Pancreas (tissue), 10 donors: ENCODE measurements at regions not wholly inside any gene's neighbourhood (a gene's known extent, or its start where the extent isn't known, plus 50 kb on each side); places are given as distances from the start of the nearest gene placed in this dataset.
"Not testable (repeated sequence)": the region's sequence is repeated elsewhere in the genome, so short reads cannot be mapped to it uniquely, and the experiment has no call there.

Source experiments
- ATAC-seq, 4 donors: fragments of 200-7000 bp; cut with Tn5 transposase; one replicate each; pipeline versions ENCODE4 v1.8.0 to v1.9.1; 2020; ENCODE audit warnings: mild to moderate bottlenecking in 4 of 4, moderate library complexity in 4 of 4
- DNase-seq, 6 donors: peaks; one replicate each; pipeline ENCODE4 v3.0.0-alpha.2; 2020
- FAIRE-seq: peaks from 2 replicates; lab custom pipeline; 2012; peaks lifted over from hg19 to GRCh38; lab: Jason Lieb, UNC
- H3K27ac ChIP-seq, 4 donors: fragments of 200-600 bp; sonication (generic); 1 replicate in 3 of 4; 2 replicates in 1 of 4; pipeline versions ENCODE4 v1.5.0 to v1.8.0; 2020
- H3K27me3 ChIP-seq, 4 donors: fragments of 200-600 bp; one replicate each; pipeline ENCODE4 v1.8.0; 2021
- H3K36me3 ChIP-seq, 3 donors: fragments of 200-600 bp; sonication (generic) in 1 of 3; one replicate each; pipeline versions ENCODE4 v1.5.0 to v1.8.0; 2020 to 2021
- H3K4me1 ChIP-seq, 3 donors: fragments of 200-600 bp; one replicate each; pipeline ENCODE4 v1.8.0; 2021
- H3K4me3 ChIP-seq, 4 donors: fragments of 200-600 bp; sonication (generic) in 2 of 4; one replicate each; pipeline versions ENCODE4 v1.5.0 to v1.8.0; 2020 to 2021
- H3K9me3 ChIP-seq, 4 donors: fragments of 200-600 bp; one replicate each; pipeline ENCODE4 v1.8.0; 2021
- WGBS, 2 donors: extraction: QIAGEN DNeasy Blood & Tissue Kit; methylation state at CpG; one replicate each; pipeline ENCODE4 v1.1.7; 2013; 5-methylcytosine and 5-hydroxymethylcytosine counted together
- intact Hi-C, 3 donors: fragments of 100-400 bp; cut with DNase I; formaldehyde crosslinking; loops; one replicate each; pipeline versions ENCODE4 v1.11.1 to v1.14.2; 2022
- TF ChIP-seq, protein P1 (sequence below), 4 donors: fragments of 200-600 bp; sonication (generic) in 3 of 4; IDR thresholded peaks; one replicate each; pipeline versions ENCODE4 v1.5.0 to v1.8.0; 2021; ENCODE audit warnings: antibody characterized with exemption in 4 of 4
- donor health status: healthy with polysubstance abuse.
- donor health status: DM: no; HTN: no; CAD: no; lungs with moderate emphysema.
- donor health status: DM: no; HTN: no; CAD: no.
- donor health status: control.
- donor health status: control.
- donor health status: Bipolar disorder and iron deficiency.
- donor health status: DM: yes; HTN: yes; CAD: no.
- donor health status: DM: no; HTN: no; CAD: no.
- donor health status: DM: no; HTN: no; CAD: no.
- donor health status: DM: yes; HTN: yes; CAD: no.

DNA sequence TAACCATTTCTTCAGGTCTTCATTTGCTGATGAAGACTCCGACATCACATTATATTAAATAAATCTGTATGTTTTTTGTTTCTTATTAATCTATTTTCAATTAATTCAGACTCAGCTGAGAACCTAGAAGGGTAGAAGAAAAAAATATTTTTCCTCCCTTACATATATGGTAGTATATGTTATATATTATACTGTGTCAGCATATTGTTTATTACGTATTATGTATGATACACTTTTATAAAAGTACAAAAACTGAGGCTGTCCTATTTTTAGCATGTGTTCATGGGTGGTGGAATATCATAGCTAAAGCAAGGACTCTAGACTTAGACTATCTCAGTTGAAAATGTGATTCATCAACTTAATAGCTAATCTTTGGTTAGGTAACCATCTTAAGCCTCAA lies 149.3 kb downstream of the CENPC start:
- 90 to 92% methylated on average over 2 of the region's 2 CpGs for WGBS, 2 donors
- DNase-seq (no peak), ATAC-seq (no peak), FAIRE-seq (no peak)
- intact Hi-C loops, result no loop called here
- Histone ChIP-seq H3K4me3 (no peak overlapping the region), H3K4me1 (no peaks in the 10 kb centered on the region), H3K9me3 (no peaks in the 10 kb centered on the region), H3K27ac (no peak overlapping the region), H3K36me3 (no peaks in the 10 kb centered on the region), H3K27me3 (peaks cover 0 to 8% (median 0%) of the 10 kb centered on the region in 4 donors)
- TF ChIP-seq, protein P1, sequence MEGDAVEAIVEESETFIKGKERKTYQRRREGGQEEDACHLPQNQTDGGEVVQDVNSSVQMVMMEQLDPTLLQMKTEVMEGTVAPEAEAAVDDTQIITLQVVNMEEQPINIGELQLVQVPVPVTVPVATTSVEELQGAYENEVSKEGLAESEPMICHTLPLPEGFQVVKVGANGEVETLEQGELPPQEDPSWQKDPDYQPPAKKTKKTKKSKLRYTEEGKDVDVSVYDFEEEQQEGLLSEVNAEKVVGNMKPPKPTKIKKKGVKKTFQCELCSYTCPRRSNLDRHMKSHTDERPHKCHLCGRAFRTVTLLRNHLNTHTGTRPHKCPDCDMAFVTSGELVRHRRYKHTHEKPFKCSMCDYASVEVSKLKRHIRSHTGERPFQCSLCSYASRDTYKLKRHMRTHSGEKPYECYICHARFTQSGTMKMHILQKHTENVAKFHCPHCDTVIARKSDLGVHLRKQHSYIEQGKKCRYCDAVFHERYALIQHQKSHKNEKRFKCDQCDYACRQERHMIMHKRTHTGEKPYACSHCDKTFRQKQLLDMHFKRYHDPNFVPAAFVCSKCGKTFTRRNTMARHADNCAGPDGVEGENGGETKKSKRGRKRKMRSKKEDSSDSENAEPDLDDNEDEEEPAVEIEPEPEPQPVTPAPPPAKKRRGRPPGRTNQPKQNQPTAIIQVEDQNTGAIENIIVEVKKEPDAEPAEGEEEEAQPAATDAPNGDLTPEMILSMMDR (IDR thresholded peaks at IDR 0.05), result no peak

DNA sequence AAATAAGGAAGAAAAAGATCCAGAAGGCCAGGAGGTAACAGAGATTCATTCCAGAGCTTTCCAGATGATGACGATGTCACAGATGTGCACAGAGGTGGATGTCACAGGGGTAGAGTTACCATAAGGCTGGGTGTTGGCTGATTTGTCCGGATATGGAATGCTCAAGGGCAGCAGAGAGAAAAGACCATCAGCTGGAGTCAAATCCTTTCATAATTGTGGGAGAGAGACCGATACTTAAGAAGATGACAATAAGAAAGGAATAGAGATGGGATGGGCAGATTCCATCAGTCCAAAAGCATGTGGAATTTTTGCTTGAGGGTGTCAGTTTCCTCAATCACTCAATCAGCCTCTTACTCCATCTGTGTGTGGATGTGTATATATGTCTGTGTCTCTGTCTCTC lies 150.4 kb downstream of the CENPC start:
- 54 to 65% methylated on average over 3 of the region's 3 CpGs for WGBS, 2 donors
- Histone ChIP-seq H3K9me3 (no peaks in the 10 kb centered on the region), H3K27ac (no peak overlapping the region), H3K4me1 (no peaks in the 10 kb centered on the region), H3K36me3 (no peaks in the 10 kb centered on the region), H3K4me3 (no peak overlapping the region), H3K27me3 (peaks cover 0 to 8% (median 0%) of the 10 kb centered on the region in 4 donors)
- TF ChIP-seq, protein P1 (IDR thresholded peaks at IDR 0.05), result no peak
- DNase-seq (no peak), FAIRE-seq (no peak), ATAC-seq (no peak)
- intact Hi-C loops, result no loop called here

DNA sequence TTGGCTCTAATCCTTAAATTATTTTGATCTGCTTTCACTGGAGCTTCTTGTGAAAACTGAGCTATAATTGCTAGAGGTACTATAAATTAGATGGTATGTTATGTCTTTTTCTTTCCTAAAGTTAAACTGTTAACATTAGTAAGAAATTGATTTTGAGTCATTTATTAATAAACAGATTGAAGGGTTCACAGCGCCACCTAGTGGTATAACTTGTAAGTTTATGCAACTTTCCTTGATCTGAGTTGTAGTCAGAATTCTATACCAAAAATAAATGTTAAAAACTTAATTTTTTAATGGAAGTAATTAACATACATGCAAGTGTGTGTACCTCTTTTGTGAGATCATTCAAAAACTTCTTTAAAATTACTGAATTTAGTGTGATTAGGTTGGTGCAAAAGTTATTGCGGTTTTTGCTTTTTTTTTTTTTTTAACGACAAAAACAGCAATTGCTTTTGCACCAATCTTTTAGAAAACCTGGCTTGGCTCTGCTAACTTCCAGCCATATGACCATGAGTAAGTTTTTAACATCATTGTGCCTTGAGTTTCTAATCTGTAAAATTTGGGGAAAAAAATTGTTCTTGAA lies 151.5 kb downstream of the CENPC start:
- peak; percentile 88 for FAIRE-seq
- H3K27ac ChIP-seq, result no peak overlapping the region
- no peak for DNase-seq
- H3K36me3 ChIP-seq, result no peaks in the 10 kb centered on the region
- WGBS, 2 donors, result 43 to 58% methylated on average over 3 of the region's 3 CpGs
- H3K4me1 ChIP-seq, result no peaks in the 10 kb centered on the region
- intact Hi-C loops, result no loop called here
- H3K9me3 ChIP-seq, result no peaks in the 10 kb centered on the region
- peak in 1 of 4 donors; percentile 37 for ATAC-seq
- peaks cover 0 to 8% (median 0%) of the 10 kb centered on the region in 4 donors for H3K27me3 ChIP-seq
- H3K4me3 ChIP-seq, result no peak overlapping the region
- TF ChIP-seq, protein P1 (IDR thresholded peaks at IDR 0.05), result peak; percentile 71 to 86 (median 78)

DNA sequence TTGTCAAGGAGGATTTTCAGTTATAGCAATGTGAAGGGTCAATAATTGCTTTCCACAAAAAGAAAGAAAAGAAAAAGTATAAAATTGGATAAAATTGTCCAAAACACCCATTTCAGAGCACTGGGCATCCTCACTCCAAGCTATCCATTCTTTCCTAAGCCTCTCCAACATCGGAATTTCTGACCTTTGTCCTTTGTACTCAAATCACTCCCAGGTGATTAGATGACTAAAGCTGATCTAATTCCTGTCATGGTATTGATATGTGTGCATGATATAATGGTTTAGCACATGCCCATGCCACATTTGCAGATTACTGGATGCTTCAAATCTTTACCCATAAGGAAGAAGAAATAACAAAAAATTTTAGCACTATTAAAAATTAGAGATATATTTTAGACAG lies 152.3 kb downstream of the CENPC start:
- FAIRE-seq (no peak), ATAC-seq (no peak), DNase-seq (no peak)
- WGBS, 2 donors, result 16 to 25% methylated on average over 1 of the region's 1 CpG
- Histone ChIP-seq H3K9me3 (no peaks in the 10 kb centered on the region), H3K27ac (no peak overlapping the region), H3K4me3 (no peak overlapping the region), H3K36me3 (no peaks in the 10 kb centered on the region), H3K27me3 (peaks cover 0 to 8% (median 0%) of the 10 kb centered on the region in 4 donors), H3K4me1 (no peaks in the 10 kb centered on the region)
- intact Hi-C loops, result no loop called here
- TF ChIP-seq, protein P1 (IDR thresholded peaks at IDR 0.05), result no peak

DNA sequence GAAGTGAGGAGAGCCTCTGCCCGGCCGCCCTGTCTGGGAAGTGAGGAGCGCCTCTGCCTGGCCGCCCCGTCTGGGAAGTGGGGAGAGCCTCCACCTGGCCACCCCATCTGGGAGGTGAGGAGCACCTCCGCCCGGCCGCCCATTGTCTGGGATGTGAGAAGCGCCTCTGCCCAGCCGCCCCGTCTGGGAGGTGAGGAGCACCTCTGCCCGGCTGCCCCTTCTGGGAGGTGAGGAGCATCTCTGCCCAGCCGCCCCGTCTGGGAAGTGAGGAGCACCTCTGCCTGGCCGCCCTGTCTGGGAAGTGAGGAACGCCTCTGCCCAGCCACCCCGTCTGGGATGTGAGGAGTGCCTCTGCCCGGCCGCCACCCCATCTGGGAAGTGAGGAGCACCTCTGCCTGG lies 163.9 kb downstream of the CENPC start:
- H3K36me3 ChIP-seq, FAIRE-seq, intact Hi-C loops, H3K4me3 ChIP-seq, H3K27me3 ChIP-seq, H3K4me1 ChIP-seq, H3K27ac ChIP-seq, ATAC-seq, H3K9me3 ChIP-seq: not testable (repeated sequence)
- WGBS, 2 donors, result 89 to 91% methylated on average over 15 to 19 of the region's 19 CpGs
- DNase-seq, result peak in 1 of 6 donors; percentile 68

DNA sequence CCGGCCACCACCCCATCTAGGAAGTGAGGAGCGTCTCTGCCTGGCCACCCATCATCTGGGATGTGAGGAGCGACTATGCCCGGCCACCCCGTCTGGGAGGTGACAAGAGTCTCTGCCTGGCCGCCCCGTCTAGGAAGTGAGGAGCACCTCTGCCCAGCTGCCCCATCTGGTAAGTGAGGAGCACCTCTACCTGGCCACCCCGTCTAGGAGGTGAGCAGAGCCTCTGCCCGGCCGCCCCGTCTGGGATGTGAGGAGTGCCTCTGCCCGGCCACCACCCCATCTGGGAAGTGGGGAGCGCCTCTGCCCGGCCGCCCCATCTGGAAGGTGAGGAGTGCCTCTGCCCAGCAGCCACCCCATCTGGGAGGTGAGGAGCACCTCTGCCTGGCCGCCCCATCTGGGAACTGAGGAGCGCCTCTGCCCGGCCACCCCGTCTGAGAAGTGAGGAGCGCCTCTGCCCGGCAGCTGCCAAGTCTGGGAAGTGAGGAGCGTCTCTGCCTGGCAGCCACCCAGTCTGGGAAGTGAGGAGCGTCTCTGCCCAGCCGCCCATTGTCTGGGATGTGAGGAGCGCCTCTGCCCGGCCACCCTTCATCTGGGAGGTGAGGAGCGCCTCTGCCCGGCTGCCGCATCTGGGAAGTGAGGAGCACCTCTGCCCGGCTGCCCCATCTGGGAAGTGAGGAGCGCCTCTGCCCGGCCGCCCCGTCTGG lies 164.4 kb downstream of the CENPC start:
- H3K9me3 ChIP-seq, H3K36me3 ChIP-seq, FAIRE-seq, H3K27ac ChIP-seq, ATAC-seq, intact Hi-C loops, H3K27me3 ChIP-seq, H3K4me3 ChIP-seq, H3K4me1 ChIP-seq: not testable (repeated sequence)
- DNase-seq, result peak in 2 of 6 donors; percentile 15 to 76
- 86 to 87% methylated on average over 27 to 34 of the region's 34 CpGs for WGBS, 2 donors
